ENCODE measurements at regions not wholly inside any gene's neighbourhood (a gene's known extent, or its start where the extent isn't known, plus 50 kb on each side); places are given as distances from the start of the nearest gene placed in this dataset.

GRCh38 chr11:81915045-81915444 is 818.6 kb downstream of the FAM181B start:
- Histone ChIP-seq H3K9me3 (ENCODE audit: low read length) (no peaks in the 10 kb centered on the region), H3K4me1 (ENCODE audit: insufficient read depth, low read length) (no peaks in the 10 kb centered on the region), H3K9ac (ENCODE audit: low read length) (no peak overlapping the region), H3K36me3 (ENCODE audit: insufficient read depth, low read length) (no peaks in the 10 kb centered on the region), H3K27ac (ENCODE audit: low read depth, low read length) (no peak overlapping the region), H3K4me3 (ENCODE audit: low read depth in 1 of 2, low read length in 2 of 2) (no peak overlapping the region), H3K27me3 (ENCODE audit: control insufficient read depth in 1 of 2, insufficient read depth in 2 of 2, low read length in 2 of 2) (no peaks in the 10 kb centered on the region)

GRCh38 chr11:81913793-81914192 is 819.9 kb downstream of the FAM181B start:
- Histone ChIP-seq H3K4me3 (ENCODE audit: low read depth in 1 of 2, low read length in 2 of 2) (no peak overlapping the region), H3K9me3 (ENCODE audit: low read length) (no peaks in the 10 kb centered on the region), H3K27ac (ENCODE audit: low read depth, low read length) (no peak overlapping the region), H3K27me3 (ENCODE audit: control insufficient read depth in 1 of 2, insufficient read depth in 2 of 2, low read length in 2 of 2) (no peaks in the 10 kb centered on the region), H3K9ac (ENCODE audit: low read length) (no peak overlapping the region), H3K36me3 (ENCODE audit: insufficient read depth, low read length) (no peaks in the 10 kb centered on the region), H3K4me1 (ENCODE audit: insufficient read depth, low read length) (no peaks in the 10 kb centered on the region)

- Histone ChIP-seq H3K36me3 (ENCODE audit: insufficient read depth, low read length) (no peaks in the 10 kb centered on the region), H3K9ac (ENCODE audit: low read length) (no peak overlapping the region), H3K9me3 (ENCODE audit: low read length) (no peaks in the 10 kb centered on the region), H3K4me3 (ENCODE audit: low read depth in 1 of 2, low read length in 2 of 2) (no peak overlapping the region), H3K27ac (ENCODE audit: low read depth, low read length) (no peak overlapping the region), H3K27me3 (ENCODE audit: control insufficient read depth in 1 of 2, insufficient read depth in 2 of 2, low read length in 2 of 2) (no peaks in the 10 kb centered on the region), H3K4me1 (ENCODE audit: insufficient read depth, low read length) (no peaks in the 10 kb centered on the region)
Measured at GRCh38 chr11:81907996-81908395, 825.7 kb downstream of the FAM181B start.

- no peaks in the 10 kb centered on the region for H3K27me3 ChIP-seq (ENCODE audit: control insufficient read depth in 1 of 2, insufficient read depth in 2 of 2, low read length in 2 of 2)
- no peak overlapping the region for H3K27ac ChIP-seq (ENCODE audit: low read depth, low read length)
- H3K4me1 ChIP-seq (ENCODE audit: insufficient read depth, low read length), result no peaks in the 10 kb centered on the region
- H3K9ac ChIP-seq (ENCODE audit: low read length), result no peak overlapping the region
- H3K36me3 ChIP-seq (ENCODE audit: insufficient read depth, low read length), result no peaks in the 10 kb centered on the region
- no peaks in the 10 kb centered on the region for H3K9me3 ChIP-seq (ENCODE audit: low read length)
- no peak overlapping the region for H3K4me3 ChIP-seq (ENCODE audit: low read depth in 1 of 2, low read length in 2 of 2)
Measured at GRCh38 chr11:81899156-81899555, 834.5 kb downstream of the FAM181B start.

GRCh38 chr11:81897639-81898038 is 836.0 kb downstream of the FAM181B start:
- H3K27me3 ChIP-seq (ENCODE audit: control insufficient read depth in 1 of 2, insufficient read depth in 2 of 2, low read length in 2 of 2), result no peaks in the 10 kb centered on the region
- no peaks in the 10 kb centered on the region for H3K9me3 ChIP-seq (ENCODE audit: low read length)
- no peak overlapping the region for H3K4me3 ChIP-seq (ENCODE audit: low read depth in 1 of 2, low read length in 2 of 2)
- H3K27ac ChIP-seq (ENCODE audit: low read depth, low read length), result no peak overlapping the region
- H3K36me3 ChIP-seq (ENCODE audit: insufficient read depth, low read length), result no peaks in the 10 kb centered on the region
- H3K4me1 ChIP-seq (ENCODE audit: insufficient read depth, low read length), result no peaks in the 10 kb centered on the region
- no peak overlapping the region for H3K9ac ChIP-seq (ENCODE audit: low read length)

GRCh38 chr11:81895258-81895657 is 838.4 kb downstream of the FAM181B start:
- Histone ChIP-seq H3K36me3 (ENCODE audit: insufficient read depth, low read length) (no peaks in the 10 kb centered on the region), H3K4me3 (ENCODE audit: low read depth in 1 of 2, low read length in 2 of 2) (no peak overlapping the region), H3K9ac (ENCODE audit: low read length) (no peak overlapping the region), H3K27ac (ENCODE audit: low read depth, low read length) (no peak overlapping the region), H3K27me3 (ENCODE audit: control insufficient read depth in 1 of 2, insufficient read depth in 2 of 2, low read length in 2 of 2) (no peaks in the 10 kb centered on the region), H3K9me3 (ENCODE audit: low read length) (no peaks in the 10 kb centered on the region), H3K4me1 (ENCODE audit: insufficient read depth, low read length) (no peaks in the 10 kb centered on the region)

GRCh38 chr11:81892770-81893635 is 840.7 kb downstream of the FAM181B start:
- no peaks in the 10 kb centered on the region for H3K4me1 ChIP-seq (ENCODE audit: insufficient read depth, low read length)
- no peak overlapping the region for H3K9ac ChIP-seq (ENCODE audit: low read length)
- no peak overlapping the region for H3K4me3 ChIP-seq (ENCODE audit: low read depth in 1 of 2, low read length in 2 of 2)

GRCh38 chr11:81888391-81888790 is 845.3 kb downstream of the FAM181B start:
- no peaks in the 10 kb centered on the region for H3K36me3 ChIP-seq (ENCODE audit: insufficient read depth, low read length)
- H3K4me1 ChIP-seq (ENCODE audit: insufficient read depth, low read length), result no peaks in the 10 kb centered on the region
- no peak overlapping the region for H3K4me3 ChIP-seq (ENCODE audit: low read depth in 1 of 2, low read length in 2 of 2)
- H3K27ac ChIP-seq (ENCODE audit: low read depth, low read length), result no peak overlapping the region
- no peaks in the 10 kb centered on the region for H3K9me3 ChIP-seq (ENCODE audit: low read length)
- no peaks in the 10 kb centered on the region for H3K27me3 ChIP-seq (ENCODE audit: control insufficient read depth in 1 of 2, insufficient read depth in 2 of 2, low read length in 2 of 2)
- no peak overlapping the region for H3K9ac ChIP-seq (ENCODE audit: low read length)

More at GRCh38 chr11:81892770-81893635, 840.7 kb downstream of the FAM181B start:
- Histone ChIP-seq H3K27me3 (ENCODE audit: control insufficient read depth in 1 of 2, insufficient read depth in 2 of 2, low read length in 2 of 2) (no peaks in the 10 kb centered on the region), H3K36me3 (ENCODE audit: insufficient read depth, low read length) (no peaks in the 10 kb centered on the region), H3K27ac (ENCODE audit: low read depth, low read length) (no peak overlapping the region), H3K9me3 (ENCODE audit: low read length) (no peaks in the 10 kb centered on the region)

- Histone ChIP-seq H3K4me3 (ENCODE audit: low read depth in 1 of 2, low read length in 2 of 2) (no peak overlapping the region), H3K27me3 (ENCODE audit: control insufficient read depth in 1 of 2, insufficient read depth in 2 of 2, low read length in 2 of 2) (no peaks in the 10 kb centered on the region), H3K9ac (ENCODE audit: low read length) (no peak overlapping the region)
Measured at GRCh38 chr11:81887671-81888070, 846.0 kb downstream of the FAM181B start.

GRCh38 chr11:81886406-81887075 is 847.1 kb downstream of the FAM181B start:
- Histone ChIP-seq H3K4me3 (ENCODE audit: low read depth in 1 of 2, low read length in 2 of 2) (no peak overlapping the region), H3K9ac (ENCODE audit: low read length) (no peak overlapping the region), H3K27me3 (ENCODE audit: control insufficient read depth in 1 of 2, insufficient read depth in 2 of 2, low read length in 2 of 2) (no peaks in the 10 kb centered on the region), H3K27ac (ENCODE audit: low read depth, low read length) (no peak overlapping the region), H3K36me3 (ENCODE audit: insufficient read depth, low read length) (no peaks in the 10 kb centered on the region), H3K4me1 (ENCODE audit: insufficient read depth, low read length) (no peaks in the 10 kb centered on the region), H3K9me3 (ENCODE audit: low read length) (no peaks in the 10 kb centered on the region)

More at GRCh38 chr11:81887671-81888070, 846.0 kb downstream of the FAM181B start:
- H3K36me3 ChIP-seq (ENCODE audit: insufficient read depth, low read length), result no peaks in the 10 kb centered on the region
- H3K27ac ChIP-seq (ENCODE audit: low read depth, low read length), result no peak overlapping the region
- no peaks in the 10 kb centered on the region for H3K9me3 ChIP-seq (ENCODE audit: low read length)
- H3K4me1 ChIP-seq (ENCODE audit: insufficient read depth, low read length), result no peaks in the 10 kb centered on the region

- Histone ChIP-seq H3K9me3 (ENCODE audit: low read length) (no peaks in the 10 kb centered on the region), H3K9ac (ENCODE audit: low read length) (no peak overlapping the region), H3K27ac (ENCODE audit: low read depth, low read length) (no peak overlapping the region), H3K36me3 (ENCODE audit: insufficient read depth, low read length) (no peaks in the 10 kb centered on the region), H3K4me3 (ENCODE audit: low read depth in 1 of 2, low read length in 2 of 2) (no peak overlapping the region), H3K27me3 (ENCODE audit: control insufficient read depth in 1 of 2, insufficient read depth in 2 of 2, low read length in 2 of 2) (no peaks in the 10 kb centered on the region), H3K4me1 (ENCODE audit: insufficient read depth, low read length) (no peaks in the 10 kb centered on the region)
Measured at GRCh38 chr11:81874635-81875034, 859.0 kb downstream of the FAM181B start.

Measured in muscle layer of colon (tissue), 2 donors.